C4-2B (cell line): ENCODE measurements at regions not wholly inside any gene's neighbourhood (a gene's known extent, or its start where the extent isn't known, plus 50 kb on each side); places are given as distances from the start of the nearest gene placed in this dataset.

Experiments
- H3K27ac ChIP-seq: fragments of 450-650 bp; 2 replicates; pipeline ENCODE4 v1.5.1; 2017
- CTCF ChIP-seq: fragments of 450-650 bp; conservative IDR thresholded peaks from 2 replicates; pipeline ENCODE4 v1.5.1; 2017; ENCODE audit warnings: mild to moderate bottlenecking
- ZFX ChIP-seq: fragments of 450-650 bp; IDR thresholded peaks from 2 replicates; pipeline ENCODE4 v1.6.1; 2017

- H3K27ac ChIP-seq: no peak overlapping the region
- no peak for TF ChIP-seq CTCF
- no peak for TF ChIP-seq ZFX
These were observed 57.1 kb upstream of the C11orf87 start for GRCh38 chr11:109364851-109365250.

- H3K27ac ChIP-seq: no peak overlapping the region
- TF ChIP-seq ZFX (no peak), CTCF (no peak)
These were observed 50.4 kb upstream of the C11orf87 start for GRCh38 chr11:109371444-109372176.
